ENCODE measurements at regions not wholly inside any gene's neighbourhood (a gene's known extent, or its start where the extent isn't known, plus 50 kb on each side); places are given as distances from the start of the nearest gene placed in this dataset.
"Not testable (repeated sequence)": the region's sequence is repeated elsewhere in the genome, so short reads cannot be mapped to it uniquely, and the experiment has no call there.

- DNase-seq = no peak
These were observed 147.3 kb upstream of the ZNF385D start for GRCh38 chr3:21898316-21898715.

GRCh38 chr3:21901484-21901883 lies 150.5 kb upstream of the ZNF385D start:
- DNase-seq = no peak

DNA sequence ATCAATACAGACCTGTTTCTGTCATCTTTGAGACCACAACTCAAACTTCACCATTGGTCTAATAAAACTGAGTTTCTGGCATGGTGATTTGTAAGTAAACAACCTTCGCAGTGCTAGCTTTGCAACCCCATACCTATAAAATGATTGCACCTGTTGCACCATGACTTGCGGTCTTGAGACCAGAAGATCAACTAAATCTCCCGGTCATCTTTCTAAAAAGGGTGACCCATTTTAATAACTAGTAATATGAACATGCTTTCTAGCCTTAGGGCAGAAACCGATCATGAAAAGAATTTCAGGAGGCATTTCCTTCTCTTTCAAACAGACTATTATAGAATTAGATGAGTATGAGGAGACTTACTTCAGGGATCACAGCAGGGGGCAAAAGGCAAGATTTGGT lies 151.9 kb upstream of the ZNF385D start:
- DNase-seq = no peak

DNA sequence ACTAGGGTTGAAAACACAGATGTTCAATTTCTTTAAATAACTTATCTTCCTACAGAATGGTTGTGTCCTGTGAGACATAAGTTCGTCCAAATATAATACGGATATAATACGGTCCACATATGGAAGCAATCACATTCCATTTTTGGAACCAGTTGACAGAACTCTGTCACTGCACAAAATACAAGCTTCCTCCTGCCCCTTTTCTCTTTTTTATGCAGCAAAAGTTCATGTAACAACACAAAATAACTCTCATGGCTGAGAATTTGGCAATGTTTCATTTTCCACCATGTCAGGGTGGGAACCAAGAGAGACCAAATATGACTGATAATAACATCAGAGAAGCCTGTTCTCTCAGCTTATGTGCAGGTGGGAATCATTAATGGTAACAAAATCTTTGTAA lies 158.1 kb upstream of the ZNF385D start:
- no peak for DNase-seq

DNA sequence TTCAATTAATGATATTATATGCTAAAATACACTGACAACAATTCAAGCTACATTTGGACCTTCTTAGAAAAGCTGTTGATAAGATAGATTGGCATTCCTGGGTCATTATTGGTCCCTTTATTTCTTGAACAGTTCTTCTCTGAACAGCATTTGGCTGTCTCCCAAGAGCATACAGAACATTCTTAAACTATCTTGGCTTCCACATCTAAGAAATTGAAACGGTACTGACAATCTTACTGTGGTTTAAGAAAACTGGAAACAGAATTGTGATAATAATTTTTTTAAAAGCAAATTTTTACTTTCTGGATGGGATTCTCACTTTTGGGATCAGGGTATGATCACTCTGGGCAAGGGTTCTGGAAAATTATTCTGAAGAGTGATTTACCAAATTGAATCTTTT lies 161.7 kb upstream of the ZNF385D start:
- no peak for DNase-seq

DNA sequence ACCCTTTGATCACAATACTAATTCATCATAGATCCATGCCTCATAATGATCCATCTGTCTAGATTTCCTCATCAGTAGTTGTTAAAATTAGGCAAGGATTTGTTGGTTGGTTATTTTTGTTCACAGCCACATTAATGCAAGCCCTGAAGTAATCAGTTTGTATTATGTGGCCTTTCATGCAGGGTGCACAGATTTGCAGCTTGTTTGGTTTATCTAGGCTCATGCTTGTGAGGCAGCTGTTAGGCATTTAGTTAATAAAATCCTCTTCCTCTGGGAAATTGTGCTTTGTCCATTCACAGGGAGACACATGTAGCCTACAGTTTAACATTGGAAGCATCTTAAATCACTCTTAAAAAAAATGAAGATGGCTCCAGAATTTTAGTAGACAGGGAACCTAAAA lies 162.8 kb upstream of the ZNF385D start:
- no peak for DNase-seq

DNA sequence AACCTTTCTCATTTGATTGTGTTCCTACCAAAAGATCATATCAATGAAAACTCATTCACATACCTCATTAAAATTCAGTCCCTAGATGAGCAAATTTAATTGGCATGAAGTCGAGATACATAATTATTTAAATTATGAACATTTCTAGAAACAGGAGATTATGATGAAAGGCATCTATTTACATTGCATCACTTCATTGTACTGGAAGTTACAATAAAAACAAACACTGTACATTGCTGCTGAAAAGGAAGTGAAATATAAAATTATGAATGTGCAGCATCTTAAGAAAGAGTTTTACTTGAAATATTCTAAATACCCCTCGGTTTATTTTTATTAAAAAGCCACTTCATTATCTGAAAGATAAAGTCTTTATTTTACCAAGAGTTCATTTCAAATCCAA lies 163.4 kb upstream of the ZNF385D start:
- no peak for DNase-seq

DNA sequence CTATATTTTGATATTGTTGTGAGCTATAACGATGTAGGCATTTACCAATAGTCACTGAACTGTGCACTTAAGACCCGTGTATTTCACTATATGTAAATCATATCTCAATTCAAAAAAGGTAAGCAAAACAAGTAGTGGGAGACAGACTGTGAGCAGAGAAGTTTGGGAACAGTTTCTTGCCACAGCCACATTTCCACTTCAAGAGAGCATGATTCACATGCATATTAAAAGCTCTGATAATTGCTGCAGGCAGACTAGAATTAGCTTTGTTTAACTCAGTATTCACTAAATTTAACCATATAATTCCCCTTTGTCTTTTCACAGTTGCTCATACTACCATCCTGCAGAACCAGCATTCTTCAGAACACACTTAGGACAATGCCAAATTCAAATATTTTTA lies 168.4 kb upstream of the ZNF385D start:
- no peak for DNase-seq

DNA sequence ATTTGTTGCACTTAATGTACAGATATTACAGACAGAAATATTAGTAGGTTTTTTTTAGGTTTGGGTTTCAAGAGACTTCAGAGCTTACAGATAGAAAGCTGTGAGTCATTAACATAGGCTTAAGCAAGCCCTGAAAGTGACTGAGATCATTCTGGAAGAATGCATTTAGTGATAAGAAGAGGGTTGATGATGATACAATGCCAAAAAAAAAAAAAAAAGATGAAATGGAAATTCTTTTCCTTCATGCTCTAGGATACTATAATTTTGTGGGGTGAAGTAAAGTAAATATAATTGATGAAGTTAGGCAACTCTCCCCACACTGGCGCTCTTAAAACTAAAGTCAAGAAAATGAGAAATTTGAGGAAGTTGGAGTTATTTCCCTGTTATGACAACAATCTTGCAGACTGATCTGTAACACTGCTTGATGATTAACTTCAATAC lies 169.4 kb upstream of the ZNF385D start:
- no peak for DNase-seq

DNA sequence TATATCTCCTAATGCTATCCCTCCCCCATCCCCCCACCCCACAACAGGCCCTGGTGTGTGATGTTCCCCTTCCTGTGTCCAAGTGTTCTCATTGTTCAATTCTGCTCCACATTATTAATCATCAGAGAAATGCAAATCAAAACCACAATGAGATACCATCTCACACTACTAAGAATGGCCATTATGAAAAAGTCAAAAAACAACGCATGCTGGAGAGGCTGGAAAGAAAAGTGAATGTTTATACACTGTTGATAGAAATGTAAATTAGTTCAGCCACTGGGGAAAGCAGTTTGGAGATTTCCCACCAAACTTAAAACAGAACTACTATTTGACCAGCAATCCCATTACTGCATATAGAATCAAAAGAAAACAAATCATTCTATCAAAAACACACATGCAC lies 172.1 kb upstream of the ZNF385D start:
- DNase-seq = not testable (repeated sequence)

GRCh38 chr3:21927261-21927660 lies 176.3 kb upstream of the ZNF385D start:
- no peak for DNase-seq

DNA sequence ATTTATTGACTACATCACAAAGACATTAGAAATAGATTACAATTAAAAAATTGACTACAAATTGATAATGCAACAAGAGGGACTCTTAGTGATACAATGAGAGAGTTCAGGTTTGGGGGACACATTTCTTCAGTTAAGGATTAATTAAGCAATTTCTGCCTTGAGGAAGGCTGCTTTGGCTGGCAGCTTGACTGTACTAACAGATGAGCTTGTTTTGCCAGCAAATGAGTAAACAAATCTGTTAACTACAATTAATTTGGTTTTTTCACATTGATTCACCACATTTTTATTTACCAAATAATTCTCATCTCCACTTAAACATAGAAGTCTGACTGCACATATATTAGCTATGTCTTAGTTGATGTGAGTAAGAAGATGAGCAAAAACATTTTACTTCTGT lies 183.6 kb upstream of the ZNF385D start:
- DNase-seq = no peak

DNA sequence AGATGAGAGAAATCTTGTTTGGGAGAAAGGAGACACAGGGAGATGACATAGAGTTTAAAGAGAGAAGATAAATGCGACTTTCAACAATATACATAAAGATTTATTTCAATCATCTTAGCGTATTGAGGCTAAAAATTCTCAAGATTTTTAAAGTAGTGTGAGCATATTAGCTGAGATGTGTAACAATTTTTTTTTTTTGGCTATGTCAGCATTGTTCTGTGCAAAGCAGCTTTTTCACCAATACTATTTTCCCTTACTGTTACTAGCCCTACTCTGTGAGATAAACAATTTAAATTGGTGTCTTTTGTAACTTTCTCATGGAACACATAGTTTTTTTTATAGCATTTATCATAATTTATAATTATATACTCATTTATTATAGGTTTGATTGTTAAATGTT lies 185.2 kb upstream of the ZNF385D start:
- DNase-seq = no peak

- DNase-seq = no peak
These were observed 187.3 kb upstream of the ZNF385D start for GRCh38 chr3:21938267-21938681.

- no peak for DNase-seq
These were observed 191.3 kb upstream of the ZNF385D start for GRCh38 chr3:21942328-21942727.

- no peak for DNase-seq
These were observed 193.2 kb upstream of the ZNF385D start for GRCh38 chr3:21944251-21944650.

DNA sequence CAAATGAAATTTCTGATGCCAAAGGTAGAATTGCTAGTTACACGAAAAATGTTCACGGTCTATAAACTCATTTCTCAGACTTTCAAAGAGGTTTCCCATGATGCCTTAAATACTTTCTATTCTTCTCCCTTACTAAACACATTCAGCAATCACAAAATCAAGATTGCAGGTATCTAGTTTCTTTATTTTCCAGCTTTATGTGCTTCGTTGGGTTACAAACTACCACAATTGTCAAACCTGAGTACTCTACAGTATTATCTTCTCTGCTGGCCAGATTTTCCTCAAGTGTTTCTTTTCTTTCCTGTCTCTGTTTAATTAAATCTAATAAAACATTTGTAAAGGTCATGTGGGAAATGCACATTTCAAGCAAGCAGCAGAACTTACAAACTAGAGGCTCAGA lies 201.8 kb upstream of the ZNF385D start:
- DNase-seq = no peak

- DNase-seq = no peak
These were observed 203.7 kb upstream of the ZNF385D start for GRCh38 chr3:21954709-21955108.

DNA sequence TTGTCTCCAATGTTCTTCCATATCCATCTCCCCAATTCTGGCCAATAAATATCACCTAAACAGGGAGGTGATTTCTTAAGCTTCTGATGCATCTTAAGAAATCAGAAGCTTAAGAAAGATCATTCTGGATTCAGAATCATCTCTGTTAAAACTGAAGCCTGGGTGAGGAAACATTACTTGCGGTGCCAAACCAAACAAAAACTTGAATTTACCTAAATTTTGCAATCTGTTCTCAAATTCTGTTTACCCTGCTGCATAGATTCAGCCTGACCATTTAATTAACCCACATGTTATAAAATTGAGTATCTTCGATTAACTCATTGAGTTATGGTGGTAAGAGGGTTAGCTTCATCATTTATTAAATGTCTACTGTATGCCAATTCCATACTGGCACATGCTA lies 204.4 kb upstream of the ZNF385D start:
- DNase-seq = no peak

GRCh38 chr3:21960033-21960432 lies 209.0 kb upstream of the ZNF385D start:
- DNase-seq = no peak

DNA sequence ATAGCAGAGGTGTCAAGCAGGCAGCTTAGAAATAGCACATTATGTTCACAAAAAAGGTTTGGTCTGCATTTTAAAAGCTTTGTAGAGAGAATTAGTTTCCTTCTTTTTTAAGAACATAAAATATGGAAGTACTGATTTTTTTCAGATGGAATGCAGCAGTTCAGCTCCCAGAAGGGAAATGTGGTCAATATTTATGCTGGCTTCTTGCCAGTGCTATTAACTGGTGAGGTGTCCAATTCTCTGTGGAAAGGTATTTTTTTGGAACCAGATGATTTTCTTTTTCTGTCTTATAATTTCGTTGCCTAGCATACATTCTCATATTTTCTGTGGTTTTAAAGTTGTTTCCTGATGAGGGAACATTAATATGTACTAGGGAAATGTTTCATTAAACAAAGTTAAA lies 211.4 kb upstream of the ZNF385D start:
- DNase-seq = no peak

DNA sequence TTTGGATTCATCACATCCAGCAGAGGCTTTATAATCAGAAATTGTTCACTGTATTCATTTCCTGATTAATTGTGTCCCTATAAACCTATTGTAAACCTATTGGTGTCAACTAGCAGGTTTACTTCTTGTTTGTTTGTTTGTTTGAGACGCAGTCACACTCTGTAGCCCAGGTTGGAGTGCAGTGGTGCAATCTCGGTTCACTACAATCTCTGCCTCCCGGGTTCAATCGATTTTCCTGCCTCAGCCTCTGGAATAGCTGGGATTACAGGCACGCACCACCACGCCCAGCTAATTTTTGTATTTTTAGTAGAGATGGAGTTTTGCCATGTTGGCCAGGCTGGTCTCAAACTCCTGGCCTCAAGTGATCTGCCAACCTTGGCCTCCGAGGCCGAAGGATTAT lies 215.4 kb upstream of the ZNF385D start:
- not testable (repeated sequence) for DNase-seq

GRCh38 chr3:21979706-21980105 lies 228.7 kb upstream of the ZNF385D start:
- no peak for DNase-seq

DNA sequence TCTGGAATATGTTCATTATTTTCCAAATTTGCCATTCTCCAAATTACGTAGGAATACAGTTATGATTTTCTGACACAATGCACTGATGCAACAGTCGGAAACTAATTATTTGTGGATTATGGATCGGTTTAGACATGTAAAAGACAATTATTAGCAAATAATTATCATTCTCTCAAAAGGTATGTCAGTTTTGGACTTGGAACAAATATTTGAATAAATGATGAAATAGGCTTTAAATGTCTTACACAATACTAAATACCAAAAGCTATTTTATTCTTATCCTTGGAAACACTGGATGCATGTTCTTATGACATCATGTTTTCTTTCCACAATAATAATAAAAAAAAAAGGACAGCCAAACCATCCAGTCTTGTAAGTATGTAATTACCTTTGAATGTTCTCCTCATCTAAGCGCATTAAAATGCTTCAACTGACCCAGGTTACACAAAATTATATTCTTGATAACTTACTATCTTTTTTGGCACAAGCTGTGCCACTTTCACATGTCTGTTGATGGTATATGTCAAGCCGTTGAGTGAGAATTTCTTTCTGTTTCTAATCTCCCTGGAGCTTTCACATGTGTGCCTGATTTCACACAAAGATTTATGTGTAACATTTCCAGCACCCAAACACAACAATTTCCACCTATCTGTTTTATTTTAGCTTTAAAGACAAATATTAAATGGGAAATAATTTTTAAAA lies 238.5 kb upstream of the ZNF385D start:
- no peak for DNase-seq

DNA sequence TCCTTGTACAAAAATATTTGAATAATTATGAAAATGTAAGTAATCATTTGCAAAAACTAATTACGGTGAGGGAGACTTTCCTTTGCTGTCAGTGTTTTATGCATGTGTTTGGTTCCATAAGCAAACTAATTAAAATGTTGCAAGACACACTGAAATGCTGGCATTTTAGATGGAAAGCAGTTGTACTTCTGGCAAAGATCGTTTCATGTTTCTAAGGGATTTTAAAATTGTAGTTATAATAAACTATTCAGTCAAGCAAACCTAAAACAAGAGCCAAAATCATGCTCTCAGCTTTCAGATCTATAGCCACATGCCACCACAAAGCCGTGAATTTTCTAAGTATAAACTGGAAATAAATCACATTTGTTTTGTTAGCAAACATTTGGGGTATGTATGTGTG lies 240.1 kb upstream of the ZNF385D start:
- no peak for DNase-seq
